ENCODE measurements at regions not wholly inside any gene's neighbourhood (a gene's known extent, or its start where the extent isn't known, plus 50 kb on each side); places are given as distances from the start of the nearest gene placed in this dataset.
A peak's percentile ranks its signal among the peaks of the same experiment; 100 is the strongest.

GRCh38 chr14:97172644-97173043, 375.5 kb downstream of the VRK1 start:
- Histone ChIP-seq H3F3A (replicated peaks; ENCODE audit: insufficient read depth) (no peaks in the 10 kb centered on the region), H3K79me2 (ENCODE audit: insufficient read depth) (no peaks in the 10 kb centered on the region), H2AFZ (ENCODE audit: low read depth) (no peak overlapping the region), H3K9me2 (no peaks in the 10 kb centered on the region), H3K36me3 (replicated peaks in 1 of 2; ENCODE audit: control insufficient read depth in 1 of 2, insufficient read depth in 2 of 2, low read length in 1 of 2) (no peaks in the 10 kb centered on the region), H3K9me3 (no peaks in the 10 kb centered on the region), H3K4me3 (ENCODE audit: low read depth in 2 of 2, low read length in 1 of 2) (no peak overlapping the region), H3K4me1 (ENCODE audit: control insufficient read depth in 1 of 2, insufficient read depth in 2 of 2, low read depth in 1 of 2, low read length in 1 of 2) (no peaks in the 10 kb centered on the region), H3K27me3 (ENCODE audit: insufficient read depth) (no peaks in the 10 kb centered on the region; the same call in 1 of the 2 replicates), H3K4me2 (no peak overlapping the region), H3K9ac (no peak overlapping the region), H4K20me1 (ENCODE audit: insufficient read depth) (no peaks in the 10 kb centered on the region), H3K27ac (ENCODE audit: low read depth in 2 of 2, low read length in 1 of 2) (no peak overlapping the region)
- WGBS (ENCODE audit: low lambda C conversion rate) = 8% methylated on average over 2 of the region's 2 CpGs
- ChIA-PET POLR2A (no interaction called here), CTCF (no interaction called here)
- no peak for DNase-seq
- TF ChIP-seq MXI1 (IDR thresholded peaks at IDR 0.05; ENCODE audit: low read depth, low read length) (no peak), TCF12 (IDR thresholded peaks at IDR 0.05) (no peak)

GRCh38 chr14:97177016-97177415, 379.8 kb downstream of the VRK1 start:
- H3K27ac ChIP-seq (ENCODE audit: low read depth in 2 of 2, low read length in 1 of 2) = no peak overlapping the region
- ChIA-PET CTCF (interaction anchor here (0.7 to 1.4 kb wide), 3 partner anchors 11 to 37 kb away, joined by 3 to 4 read pairs (median 4); no protein-coding TSS in a partner anchor), POLR2A (no interaction called here)
- 0% methylated on average over 6 of the region's 6 CpGs for WGBS (ENCODE audit: low lambda C conversion rate)
- H3K4me1 ChIP-seq (ENCODE audit: control insufficient read depth in 1 of 2, insufficient read depth in 2 of 2, low read depth in 1 of 2, low read length in 1 of 2) = peaks cover 0 to 16% of the 10 kb centered on the region in 2 experiments; a peak in 1 of 4 replicates
- no peaks in the 10 kb centered on the region for H3K9me2 ChIP-seq
- no peaks in the 10 kb centered on the region for H3K79me2 ChIP-seq (ENCODE audit: insufficient read depth)
- TF ChIP-seq CTCF (IDR thresholded peaks at IDR 0.05) (peak; percentile 51), RCOR1 (IDR thresholded peaks at IDR 0.05; ENCODE audit: low read length) (no peak), RXRA (IDR thresholded peaks at IDR 0.05; ENCODE audit: borderline replicate concordance, low read depth) (no peak), RAD21 (IDR thresholded peaks at IDR 0.05; ENCODE audit: low read length) (peak; percentile 38), PBX3 (IDR thresholded peaks at IDR 0.05) (no peak)
- no peaks in the 10 kb centered on the region for H4K20me1 ChIP-seq (ENCODE audit: insufficient read depth)
- H2AFZ ChIP-seq (ENCODE audit: low read depth) = no peak overlapping the region
- no peak overlapping the region for H3K4me2 ChIP-seq
- H3K4me3 ChIP-seq (ENCODE audit: low read depth in 2 of 2, low read length in 1 of 2) = no peak overlapping the region
- no peaks in the 10 kb centered on the region for H3K36me3 ChIP-seq (replicated peaks in 1 of 2; ENCODE audit: control insufficient read depth in 1 of 2, insufficient read depth in 2 of 2, low read length in 1 of 2)
- H3F3A ChIP-seq (replicated peaks; ENCODE audit: insufficient read depth) = peaks cover 7% of the 10 kb centered on the region
- no peak overlapping the region for H3K9ac ChIP-seq
- no peaks in the 10 kb centered on the region for H3K9me3 ChIP-seq
- no peaks in the 10 kb centered on the region; the same call in 1 of the 2 replicates for H3K27me3 ChIP-seq (ENCODE audit: insufficient read depth)
- peak; percentile 14 for DNase-seq

GRCh38 chr14:97177635-97178034, 380.5 kb downstream of the VRK1 start:
- CTCF ChIA-PET = no interaction called here
- Histone ChIP-seq H3K36me3 (replicated peaks in 1 of 2; ENCODE audit: control insufficient read depth in 1 of 2, insufficient read depth in 2 of 2, low read length in 1 of 2) (no peaks in the 10 kb centered on the region), H4K20me1 (ENCODE audit: insufficient read depth) (no peaks in the 10 kb centered on the region), H3K9me2 (no peaks in the 10 kb centered on the region), H3K9me3 (no peaks in the 10 kb centered on the region), H3K27ac (ENCODE audit: low read depth in 2 of 2, low read length in 1 of 2) (no peak overlapping the region), H3K4me3 (ENCODE audit: low read depth in 2 of 2, low read length in 1 of 2) (no peak overlapping the region), H3K9ac (no peak overlapping the region), H3K4me1 (ENCODE audit: control insufficient read depth in 1 of 2, insufficient read depth in 2 of 2, low read depth in 1 of 2, low read length in 1 of 2) (peaks cover 0 to 16% of the 10 kb centered on the region in 2 experiments; a peak in 1 of 4 replicates), H3K4me2 (no peak overlapping the region), H3K79me2 (ENCODE audit: insufficient read depth) (no peaks in the 10 kb centered on the region), H3K27me3 (ENCODE audit: insufficient read depth) (no peaks in the 10 kb centered on the region; the same call in 1 of the 2 replicates), H3F3A (replicated peaks; ENCODE audit: insufficient read depth) (peaks cover 7% of the 10 kb centered on the region), H2AFZ (ENCODE audit: low read depth) (no peak overlapping the region)
- WGBS (ENCODE audit: low lambda C conversion rate) = 24% methylated on average over 5 of the region's 5 CpGs
- DNase-seq = no peak
- TF ChIP-seq USF2 (IDR thresholded peaks at IDR 0.05; ENCODE audit: borderline replicate concordance, low read depth, low read length) (no peak), USF1 (IDR thresholded peaks at IDR 0.05; ENCODE audit: borderline replicate concordance, low read depth) (no peak), MXI1 (IDR thresholded peaks at IDR 0.05; ENCODE audit: low read depth, low read length) (no peak), SMC3 (IDR thresholded peaks at IDR 0.05; ENCODE audit: low read depth, low read length) (no peak), RXRA (IDR thresholded peaks at IDR 0.05; ENCODE audit: borderline replicate concordance, low read depth) (no peak)
- POLR2A ChIA-PET = no interaction called here

All from SK-N-SH (cell line).